Panc1 (cell line): ENCODE measurements at regions not wholly inside any gene's neighbourhood (a gene's known extent, or its start where the extent isn't known, plus 50 kb on each side); places are given as distances from the start of the nearest gene placed in this dataset.

Experiments used
- ATAC-seq: fragments of 200-7000 bp; cut with Tn5 transposase; 2 replicates; pipeline ENCODE4 v1.9.1; 2020; ENCODE audit warnings: mild to moderate bottlenecking, moderate library complexity
- BruUV-seq: library from RNA; stranded (reverse); fragments of 400-500 nt; replicated peaks from 2 replicates; lab custom pipeline; 2021; lab: Mats Ljungman, UMichigan
- CTCF ChIA-PET: fragments of 300-600 bp; sonication (Branson Sonifier 250); formaldehyde crosslinking; loops from one replicate; lab custom pipeline; 2022; ENCODE audit warnings: antibody characterized with exemption; lab: Charles Lee
- POLR2A ChIA-PET: fragments of 300-600 bp; sonication (Branson Sonifier 250); formaldehyde crosslinking; loops from one replicate; lab custom pipeline; 2022; ENCODE audit warnings: antibody characterized with exemption; lab: Charles Lee
- DNase-seq: peaks from one replicate; pipeline ENCODE4 v3.0.0-alpha.2; 2010; ENCODE audit warnings: low read depth, low spot score
- H3K27ac ChIP-seq: 2 replicates; pipeline ENCODE4 v1.5.1; 2011; ENCODE audit warnings: mild to moderate bottlenecking, low read length, inconsistent platforms
- H3K27me3 ChIP-seq: fragments of 200-500 bp; sonication (Bioruptor generic); 2 replicates; pipeline ENCODE4 v1.6.0; 2014; ENCODE audit warnings: low read length, inconsistent platforms; ENCODE audit not compliant: control insufficient read depth, insufficient read depth
- H3K36me3 ChIP-seq: fragments of 200-500 bp; sonication (Bioruptor generic); 2 replicates; pipeline ENCODE4 v1.5.1; 2014; ENCODE audit warnings: inconsistent platforms, mild to moderate bottlenecking, low read length, moderate library complexity; ENCODE audit not compliant: control insufficient read depth, insufficient read depth
- H3K4me1 ChIP-seq: 2 replicates; pipeline ENCODE4 v1.5.1; 2011; ENCODE audit warnings: inconsistent platforms, mild to moderate bottlenecking, low read length, moderate library complexity; ENCODE audit not compliant: control insufficient read depth, insufficient read depth
- H3K4me3 ChIP-seq, 2 experiments: 2 replicates each; pipeline ENCODE4 v1.5.1; 2011 to 2012; ENCODE audit warnings: low read depth in 2 of 2, low read length in 2 of 2, mild to moderate bottlenecking in 2 of 2, inconsistent platforms in 1 of 2, moderate library complexity in 1 of 2
- H3K9me3 ChIP-seq: fragments of 200-500 bp; sonication (Bioruptor generic); 2 replicates; pipeline ENCODE4 v1.5.1; 2014; ENCODE audit warnings: low read depth, mild to moderate bottlenecking, inconsistent platforms, low read length, moderate library complexity; ENCODE audit not compliant: control insufficient read depth, insufficient read depth
- POLR2AphosphoS5 ChIP-seq: IDR thresholded peaks from 2 replicates; pipeline ENCODE4 v1.6.1; 2012; ENCODE audit warnings: mild to moderate bottlenecking, low read depth, low read length, moderate library complexity
- REST ChIP-seq, 2 experiments: IDR thresholded peaks; 2 replicates each; pipeline ENCODE4 v1.6.1; 2011 to 2012; ENCODE audit warnings: low read depth in 2 of 2, control low read depth in 1 of 2, low read length in 1 of 2, mild to moderate bottlenecking in 1 of 2, moderate library complexity in 1 of 2; ENCODE audit not compliant: insufficient read depth in 1 of 2
- SIN3A ChIP-seq: IDR thresholded peaks from 2 replicates; pipeline ENCODE4 v1.6.1; 2012; ENCODE audit warnings: low read depth, mild to moderate bottlenecking, low read length, moderate library complexity, borderline replicate concordance; ENCODE audit not compliant: insufficient read depth
- TCF7L2 ChIP-seq: IDR thresholded peaks from 2 replicates; pipeline ENCODE4 v1.6.1; 2011; ENCODE audit warnings: mild to moderate bottlenecking, low read depth, low read length, inconsistent platforms
- in situ Hi-C: cut with HindIII; loops from 2 replicates; pipeline ENCODE4 v1.10.0; 2016; ENCODE audit warnings: low sequenced_read_pairs, low pct_unique_long_range_greater_than_20kb
- intact Hi-C: fragments of 100-400 bp; cut with micrococcal nuclease; formaldehyde crosslinking; loops from one replicate; pipeline ENCODE4 v1.10.0; 2022; ENCODE audit not compliant: unreplicated experiment
- TF ChIP-seq, protein P1 (sequence below): fragments of 450-650 bp; IDR thresholded peaks from 2 replicates; pipeline ENCODE4 v1.5.1; 2017; ENCODE audit warnings: mild to moderate bottlenecking

DNA sequence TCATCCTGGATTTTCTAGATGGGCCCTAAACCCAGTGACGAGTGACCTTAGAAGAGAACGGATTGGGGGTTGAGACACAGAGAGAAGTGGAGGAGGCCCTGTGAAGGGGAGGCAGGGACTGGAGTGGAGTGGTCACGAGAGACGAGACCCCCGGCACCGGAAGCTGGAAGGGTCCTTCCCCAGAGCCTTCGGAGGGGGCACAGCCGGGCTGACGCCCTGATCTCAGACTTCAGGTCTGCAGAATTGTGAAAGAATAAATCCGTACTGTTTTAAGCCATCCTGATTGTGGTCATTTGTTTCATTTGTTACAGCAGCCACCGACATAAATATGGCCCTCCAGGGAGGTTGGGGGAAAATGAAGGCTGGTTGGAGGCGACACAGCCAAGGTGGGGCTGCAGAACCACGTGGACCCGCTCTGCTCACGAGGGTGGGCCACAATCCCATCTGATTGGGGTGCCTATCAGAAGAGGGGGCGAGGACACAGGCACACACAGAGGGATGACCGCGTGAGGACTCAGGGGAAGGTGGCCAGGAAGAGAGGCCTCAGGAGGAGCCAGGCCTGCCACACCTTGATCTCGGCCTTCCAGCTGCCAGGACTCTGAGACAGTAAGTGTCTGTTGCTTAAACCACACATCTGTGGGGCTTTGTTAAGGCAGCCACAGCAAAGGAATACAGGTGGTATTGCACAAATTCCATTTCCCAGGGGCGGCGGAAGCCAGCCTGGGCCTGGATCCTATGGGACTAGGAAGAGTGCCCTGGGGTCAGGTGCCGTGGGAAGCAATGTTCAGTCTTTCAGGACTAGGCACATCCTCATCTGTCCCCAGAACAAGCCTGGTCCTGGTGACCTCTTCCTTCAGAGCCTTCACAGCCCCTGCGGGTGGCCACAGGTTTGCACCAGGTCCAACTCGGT, 73.3 kb upstream of the SHANK2 start:
- ATAC-seq (no peak), DNase-seq (no peak)
- no peaks in the 10 kb centered on the region for H3K27me3 ChIP-seq
- no TSS peak for BruUV-seq
- TF ChIP-seq SIN3A (no peak), REST (IDR thresholded peaks at IDR 0.05; ENCODE audit: insufficient read depth in 1 of 2, low read depth in 2 of 2, low read length in 1 of 2) (no peak), POLR2AphosphoS5 (no peak), TCF7L2 (no peak)
- TF ChIP-seq, protein P1, sequence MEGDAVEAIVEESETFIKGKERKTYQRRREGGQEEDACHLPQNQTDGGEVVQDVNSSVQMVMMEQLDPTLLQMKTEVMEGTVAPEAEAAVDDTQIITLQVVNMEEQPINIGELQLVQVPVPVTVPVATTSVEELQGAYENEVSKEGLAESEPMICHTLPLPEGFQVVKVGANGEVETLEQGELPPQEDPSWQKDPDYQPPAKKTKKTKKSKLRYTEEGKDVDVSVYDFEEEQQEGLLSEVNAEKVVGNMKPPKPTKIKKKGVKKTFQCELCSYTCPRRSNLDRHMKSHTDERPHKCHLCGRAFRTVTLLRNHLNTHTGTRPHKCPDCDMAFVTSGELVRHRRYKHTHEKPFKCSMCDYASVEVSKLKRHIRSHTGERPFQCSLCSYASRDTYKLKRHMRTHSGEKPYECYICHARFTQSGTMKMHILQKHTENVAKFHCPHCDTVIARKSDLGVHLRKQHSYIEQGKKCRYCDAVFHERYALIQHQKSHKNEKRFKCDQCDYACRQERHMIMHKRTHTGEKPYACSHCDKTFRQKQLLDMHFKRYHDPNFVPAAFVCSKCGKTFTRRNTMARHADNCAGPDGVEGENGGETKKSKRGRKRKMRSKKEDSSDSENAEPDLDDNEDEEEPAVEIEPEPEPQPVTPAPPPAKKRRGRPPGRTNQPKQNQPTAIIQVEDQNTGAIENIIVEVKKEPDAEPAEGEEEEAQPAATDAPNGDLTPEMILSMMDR, result no peak
- no peaks in the 10 kb centered on the region for H3K9me3 ChIP-seq
- ChIA-PET CTCF (no interaction called here), POLR2A (no interaction called here)
- H3K36me3 ChIP-seq, result no peaks in the 10 kb centered on the region
- no peak overlapping the region for H3K27ac ChIP-seq
- no peaks in the 10 kb centered on the region for H3K4me1 ChIP-seq
- intact Hi-C loops (no loop called here), in situ Hi-C loops (no loop called here)
- no peak overlapping the region for H3K4me3 ChIP-seq

GRCh38 chr11:71324788-71325417, 72.5 kb upstream of the SHANK2 start:
- ATAC-seq (no peak), DNase-seq (no peak)
- Histone ChIP-seq H3K27ac (no peak overlapping the region), H3K4me3 (no peak overlapping the region), H3K4me1 (no peaks in the 10 kb centered on the region), H3K27me3 (no peaks in the 10 kb centered on the region), H3K9me3 (no peaks in the 10 kb centered on the region), H3K36me3 (no peaks in the 10 kb centered on the region)
- TF ChIP-seq POLR2AphosphoS5, result no peak
- TF ChIP-seq, protein P1, result no peak
- no peak for TF ChIP-seq SIN3A
- BruUV-seq, result no TSS peak
- intact Hi-C loops (no loop called here), in situ Hi-C loops (no loop called here)
- ChIA-PET POLR2A (no interaction called here), CTCF (no interaction called here)
